IPS DF 4.7 (cell line): ENCODE measurements at regions not wholly inside any gene's neighbourhood (a gene's known extent, or its start where the extent isn't known, plus 50 kb on each side); places are given as distances from the start of the nearest gene placed in this dataset.
"Not testable (repeated sequence)": the region's sequence is repeated elsewhere in the genome, so short reads cannot be mapped to it uniquely, and the experiment has no call there.

Experiments used
- DNase-seq: peaks from one replicate; pipeline ENCODE4 v3.0.0-alpha.2; 2013; ENCODE audit warnings: low spot score; ENCODE audit errors: extremely low read depth

GRCh38 chr4:137956256-137956655 lies 285.9 kb downstream of the SLC7A11 start:
- no peak for DNase-seq

- no peak for DNase-seq
These were observed 286.6 kb downstream of the SLC7A11 start for GRCh38 chr4:137955595-137955994.

GRCh38 chr4:137952116-137952515 lies 290.0 kb downstream of the SLC7A11 start:
- no peak for DNase-seq

GRCh38 chr4:137950286-137950685 lies 291.9 kb downstream of the SLC7A11 start:
- DNase-seq = no peak

GRCh38 chr4:137949746-137950145 lies 292.4 kb downstream of the SLC7A11 start:
- DNase-seq = no peak

GRCh38 chr4:137946453-137947174 lies 295.5 kb downstream of the SLC7A11 start:
- DNase-seq = no peak

- not testable (repeated sequence) for DNase-seq
These were observed 299.3 kb downstream of the SLC7A11 start for GRCh38 chr4:137942815-137943214.

GRCh38 chr4:137942015-137942515 lies 300.1 kb downstream of the SLC7A11 start:
- not testable (repeated sequence) for DNase-seq

GRCh38 chr4:137934911-137935310 lies 307.2 kb downstream of the SLC7A11 start:
- no peak for DNase-seq

GRCh38 chr4:137934046-137934445 lies 308.1 kb downstream of the SLC7A11 start:
- DNase-seq = no peak

- no peak for DNase-seq
These were observed 314.2 kb downstream of the SLC7A11 start for GRCh38 chr4:137927972-137928371.

- no peak for DNase-seq
These were observed 318.7 kb downstream of the SLC7A11 start for GRCh38 chr4:137923494-137923893.

- no peak for DNase-seq
These were observed 319.4 kb downstream of the SLC7A11 start for GRCh38 chr4:137922721-137923120.

- DNase-seq = no peak
These were observed 332.4 kb downstream of the SLC7A11 start for GRCh38 chr4:137909529-137910309.

GRCh38 chr4:137905930-137906329 lies 336.2 kb downstream of the SLC7A11 start:
- DNase-seq = no peak

GRCh38 chr4:137901114-137901513 lies 341.0 kb downstream of the SLC7A11 start:
- DNase-seq = no peak

- DNase-seq = no peak
These were observed 345.9 kb downstream of the SLC7A11 start for GRCh38 chr4:137896221-137896737.

- not testable (repeated sequence) for DNase-seq
These were observed 346.6 kb downstream of the SLC7A11 start for GRCh38 chr4:137895515-137895914.

GRCh38 chr4:137892134-137892533 lies 350.0 kb downstream of the SLC7A11 start:
- DNase-seq = no peak

- no peak for DNase-seq
These were observed 351.3 kb downstream of the SLC7A11 start for GRCh38 chr4:137890812-137891211.

GRCh38 chr4:137881641-137882040 lies 349.3 kb upstream of the PCDH18 start:
- no peak for DNase-seq

GRCh38 chr4:137868067-137868466 lies 335.8 kb upstream of the PCDH18 start:
- DNase-seq = not testable (repeated sequence)
